ENCODE measurements at regions not wholly inside any gene's neighbourhood (a gene's known extent, or its start where the extent isn't known, plus 50 kb on each side); places are given as distances from the start of the nearest gene placed in this dataset.
"Not testable (repeated sequence)": the region's sequence is repeated elsewhere in the genome, so short reads cannot be mapped to it uniquely, and the experiment has no call there.

- no peaks in the 10 kb centered on the region for H3K36me3 ChIP-seq (ENCODE audit: control insufficient read depth in 2 of 2, insufficient read depth in 1 of 2, low read length in 2 of 2)
- H3K4me3 ChIP-seq (ENCODE audit: low read depth, low read length), result no peak overlapping the region
- CTCF ChIA-PET, result no interaction called here
- no peaks in the 10 kb centered on the region for H3K9me3 ChIP-seq (ENCODE audit: control insufficient read depth, insufficient read depth, low read depth, low read length)
- POLR2A ChIA-PET, result no interaction called here
- no peaks in the 10 kb centered on the region for H3K4me1 ChIP-seq (ENCODE audit: control insufficient read depth, insufficient read depth, low read length)
- no peak overlapping the region for H3K27ac ChIP-seq (ENCODE audit: extremely low read depth, low read depth, low read length)
- TF ChIP-seq ZNF292 (tag by site-specific recombination; IDR thresholded peaks at IDR 0.05; ENCODE audit: borderline replicate concordance, low read depth) (no peak), ZNF366 (tag by site-specific recombination; conservative IDR thresholded peaks at IDR 0.05) (peak; percentile 60)
Measured at GRCh38 chr10:30133198-30133597, 73.8 kb upstream of the JCAD start.

GRCh38 chr10:30131369-30131768 lies 72.0 kb upstream of the JCAD start:
- CTCF ChIA-PET, result interaction anchor here (0.6 kb wide), 1 partner anchor 8 kb away, joined by 9 read pairs; no protein-coding TSS in a partner anchor
- POLR2A ChIA-PET, result not testable (repeated sequence)

GRCh38 chr10:30129326-30129725 lies 69.9 kb upstream of the JCAD start:
- POLR2A ChIA-PET; H3K36me3 ChIP-seq (ENCODE audit: control insufficient read depth in 2 of 2, insufficient read depth in 1 of 2, low read length in 2 of 2); H3K9me3 ChIP-seq (ENCODE audit: control insufficient read depth, insufficient read depth, low read depth, low read length); H3K4me3 ChIP-seq (ENCODE audit: low read depth, low read length); H3K4me1 ChIP-seq (ENCODE audit: control insufficient read depth, insufficient read depth, low read length); CTCF ChIA-PET; H3K27ac ChIP-seq (ENCODE audit: extremely low read depth, low read depth, low read length): not testable (repeated sequence)

More at GRCh38 chr10:30131369-30131768, 72.0 kb upstream of the JCAD start:
- H3K4me3 ChIP-seq (ENCODE audit: low read depth, low read length); H3K9me3 ChIP-seq (ENCODE audit: control insufficient read depth, insufficient read depth, low read depth, low read length); H3K36me3 ChIP-seq (ENCODE audit: control insufficient read depth in 2 of 2, insufficient read depth in 1 of 2, low read length in 2 of 2); H3K4me1 ChIP-seq (ENCODE audit: control insufficient read depth, insufficient read depth, low read length); H3K27ac ChIP-seq (ENCODE audit: extremely low read depth, low read depth, low read length): not testable (repeated sequence)

GRCh38 chr10:30127120-30127541 lies 67.7 kb upstream of the JCAD start:
- POLR2A ChIA-PET, result no interaction called here
- Histone ChIP-seq H3K36me3 (ENCODE audit: control insufficient read depth in 2 of 2, insufficient read depth in 1 of 2, low read length in 2 of 2) (no peaks in the 10 kb centered on the region), H3K4me1 (ENCODE audit: control insufficient read depth, insufficient read depth, low read length) (no peaks in the 10 kb centered on the region), H3K27ac (ENCODE audit: extremely low read depth, low read depth, low read length) (no peak overlapping the region), H3K9me3 (ENCODE audit: control insufficient read depth, insufficient read depth, low read depth, low read length) (no peaks in the 10 kb centered on the region), H3K4me3 (ENCODE audit: low read depth, low read length) (no peak overlapping the region)
- CTCF ChIA-PET, result interaction anchor here (0.8 kb wide), 1 partner anchor 100 kb away, joined by 3 read pairs; no protein-coding TSS in a partner anchor
- no peak for TF ChIP-seq ZNF37A (tag by site-specific recombination; IDR thresholded peaks at IDR 0.05)

GRCh38 chr10:30125496-30125895 lies 66.1 kb upstream of the JCAD start:
- Histone ChIP-seq H3K9me3 (ENCODE audit: control insufficient read depth, insufficient read depth, low read depth, low read length) (no peaks in the 10 kb centered on the region), H3K4me3 (ENCODE audit: low read depth, low read length) (no peak overlapping the region), H3K4me1 (ENCODE audit: control insufficient read depth, insufficient read depth, low read length) (no peaks in the 10 kb centered on the region), H3K27ac (ENCODE audit: extremely low read depth, low read depth, low read length) (no peak overlapping the region), H3K36me3 (ENCODE audit: control insufficient read depth in 2 of 2, insufficient read depth in 1 of 2, low read length in 2 of 2) (no peaks in the 10 kb centered on the region)
- TF ChIP-seq ZNF426 (tag by site-specific recombination; IDR thresholded peaks at IDR 0.05), result no peak
- no peak for TF ChIP-seq ZNF221 (tag by site-specific recombination; IDR thresholded peaks at IDR 0.05; ENCODE audit: borderline replicate concordance)
- no peak for TF ChIP-seq ZBTB17 (tag by site-specific recombination; IDR thresholded peaks at IDR 0.05)
- TF ChIP-seq TRIM28 (IDR thresholded peaks at IDR 0.05; ENCODE audit: borderline replicate concordance, low read length), result no peak
- TF ChIP-seq ZBTB21 (tag by site-specific recombination; IDR thresholded peaks at IDR 0.05), result no peak
- no peak for TF ChIP-seq PRDM4 (tag by site-specific recombination; IDR thresholded peaks at IDR 0.05)
- TF ChIP-seq KLF1 (tag by site-specific recombination; IDR thresholded peaks at IDR 0.05), result no peak
- no peak for TF ChIP-seq ZNF26 (tag by site-specific recombination; IDR thresholded peaks at IDR 0.05)
- no peak for TF ChIP-seq ZNF175 (tag by site-specific recombination; IDR thresholded peaks at IDR 0.05)
- no peak for TF ChIP-seq ZNF513 (tag by site-specific recombination; IDR thresholded peaks at IDR 0.05)
- TF ChIP-seq ZSCAN30 (tag by site-specific recombination; IDR thresholded peaks at IDR 0.05), result no peak
- TF ChIP-seq ZNF146 (tag by site-specific recombination; IDR thresholded peaks at IDR 0.05), result no peak
- no peak for TF ChIP-seq YY1 (tag by site-specific recombination; IDR thresholded peaks at IDR 0.05)
- TF ChIP-seq KLF9 (tag by site-specific recombination; IDR thresholded peaks at IDR 0.05; ENCODE audit: low read depth), result no peak
- POLR2A ChIA-PET, result no interaction called here
- CTCF ChIA-PET, result no interaction called here

All from HEK293 (cell line).